ENCODE measurements at regions not wholly inside any gene's neighbourhood (a gene's known extent, or its start where the extent isn't known, plus 50 kb on each side); places are given as distances from the start of the nearest gene placed in this dataset.

DNA sequence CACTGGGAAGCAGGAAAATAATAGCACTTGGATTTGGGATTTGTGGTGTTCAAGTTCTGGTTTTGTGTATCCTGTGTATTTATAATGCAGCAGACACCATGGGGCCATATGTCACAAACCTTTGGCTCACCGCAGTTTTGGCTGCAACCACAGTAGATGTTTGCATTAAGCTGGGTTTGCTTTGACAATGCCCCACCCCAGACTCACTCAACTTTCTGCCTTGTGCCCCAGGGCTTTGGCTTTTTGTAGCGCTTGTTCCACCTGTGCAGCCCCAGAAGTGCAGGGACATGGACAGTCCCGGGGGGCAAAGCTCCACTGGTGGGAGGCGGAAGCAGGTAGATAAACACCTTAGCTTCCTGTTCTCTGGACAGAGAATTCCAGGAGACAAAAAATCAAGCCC lies 446.9 kb downstream of the MED13L start:
- TF ChIP-seq, protein P1, sequence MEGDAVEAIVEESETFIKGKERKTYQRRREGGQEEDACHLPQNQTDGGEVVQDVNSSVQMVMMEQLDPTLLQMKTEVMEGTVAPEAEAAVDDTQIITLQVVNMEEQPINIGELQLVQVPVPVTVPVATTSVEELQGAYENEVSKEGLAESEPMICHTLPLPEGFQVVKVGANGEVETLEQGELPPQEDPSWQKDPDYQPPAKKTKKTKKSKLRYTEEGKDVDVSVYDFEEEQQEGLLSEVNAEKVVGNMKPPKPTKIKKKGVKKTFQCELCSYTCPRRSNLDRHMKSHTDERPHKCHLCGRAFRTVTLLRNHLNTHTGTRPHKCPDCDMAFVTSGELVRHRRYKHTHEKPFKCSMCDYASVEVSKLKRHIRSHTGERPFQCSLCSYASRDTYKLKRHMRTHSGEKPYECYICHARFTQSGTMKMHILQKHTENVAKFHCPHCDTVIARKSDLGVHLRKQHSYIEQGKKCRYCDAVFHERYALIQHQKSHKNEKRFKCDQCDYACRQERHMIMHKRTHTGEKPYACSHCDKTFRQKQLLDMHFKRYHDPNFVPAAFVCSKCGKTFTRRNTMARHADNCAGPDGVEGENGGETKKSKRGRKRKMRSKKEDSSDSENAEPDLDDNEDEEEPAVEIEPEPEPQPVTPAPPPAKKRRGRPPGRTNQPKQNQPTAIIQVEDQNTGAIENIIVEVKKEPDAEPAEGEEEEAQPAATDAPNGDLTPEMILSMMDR (IDR thresholded peaks at IDR 0.05 in 4 of 5, conservative IDR thresholded peaks at IDR 0.05 in 1 of 5), result no peak
- no peak for TF ChIP-seq POLR2A (IDR thresholded peaks at IDR 0.05)

Data from gastrocnemius medialis (tissue), 4 donors.